C4-2B (cell line): ENCODE measurements at regions not wholly inside any gene's neighbourhood (a gene's known extent, or its start where the extent isn't known, plus 50 kb on each side); places are given as distances from the start of the nearest gene placed in this dataset.

Source experiments
- ZFX ChIP-seq: fragments of 450-650 bp; IDR thresholded peaks from 2 replicates; pipeline ENCODE4 v1.6.1; 2017
- TF ChIP-seq, protein P1 (sequence below): fragments of 450-650 bp; conservative IDR thresholded peaks from 2 replicates; pipeline ENCODE4 v1.5.1; 2017; ENCODE audit warnings: mild to moderate bottlenecking

DNA sequence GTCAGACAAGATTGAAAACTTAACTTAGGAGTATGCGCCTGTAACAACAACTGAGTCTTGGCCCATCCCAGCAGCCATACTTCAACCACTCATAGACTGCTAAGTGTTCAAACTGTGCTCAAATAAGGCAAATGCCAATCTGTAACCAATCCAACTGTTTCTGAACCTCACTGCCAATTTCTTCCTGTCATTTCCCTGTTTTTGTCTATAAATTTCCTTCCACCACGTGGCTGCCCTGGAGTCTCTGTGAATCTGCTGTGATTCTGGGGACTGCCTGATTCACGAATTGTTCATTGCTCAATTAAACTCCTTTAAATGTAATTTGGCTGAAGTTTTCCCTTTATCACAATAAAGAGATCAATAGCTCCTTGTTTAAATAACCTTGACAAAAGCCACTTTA is 50.8 kb upstream of the FREM2 start:
- TF ChIP-seq, protein P1, sequence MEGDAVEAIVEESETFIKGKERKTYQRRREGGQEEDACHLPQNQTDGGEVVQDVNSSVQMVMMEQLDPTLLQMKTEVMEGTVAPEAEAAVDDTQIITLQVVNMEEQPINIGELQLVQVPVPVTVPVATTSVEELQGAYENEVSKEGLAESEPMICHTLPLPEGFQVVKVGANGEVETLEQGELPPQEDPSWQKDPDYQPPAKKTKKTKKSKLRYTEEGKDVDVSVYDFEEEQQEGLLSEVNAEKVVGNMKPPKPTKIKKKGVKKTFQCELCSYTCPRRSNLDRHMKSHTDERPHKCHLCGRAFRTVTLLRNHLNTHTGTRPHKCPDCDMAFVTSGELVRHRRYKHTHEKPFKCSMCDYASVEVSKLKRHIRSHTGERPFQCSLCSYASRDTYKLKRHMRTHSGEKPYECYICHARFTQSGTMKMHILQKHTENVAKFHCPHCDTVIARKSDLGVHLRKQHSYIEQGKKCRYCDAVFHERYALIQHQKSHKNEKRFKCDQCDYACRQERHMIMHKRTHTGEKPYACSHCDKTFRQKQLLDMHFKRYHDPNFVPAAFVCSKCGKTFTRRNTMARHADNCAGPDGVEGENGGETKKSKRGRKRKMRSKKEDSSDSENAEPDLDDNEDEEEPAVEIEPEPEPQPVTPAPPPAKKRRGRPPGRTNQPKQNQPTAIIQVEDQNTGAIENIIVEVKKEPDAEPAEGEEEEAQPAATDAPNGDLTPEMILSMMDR = no peak
- TF ChIP-seq ZFX = no peak
